ENCODE measurements at regions not wholly inside any gene's neighbourhood (a gene's known extent, or its start where the extent isn't known, plus 50 kb on each side); places are given as distances from the start of the nearest gene placed in this dataset.
"Not testable (repeated sequence)": the region's sequence is repeated elsewhere in the genome, so short reads cannot be mapped to it uniquely, and the experiment has no call there.

DNA sequence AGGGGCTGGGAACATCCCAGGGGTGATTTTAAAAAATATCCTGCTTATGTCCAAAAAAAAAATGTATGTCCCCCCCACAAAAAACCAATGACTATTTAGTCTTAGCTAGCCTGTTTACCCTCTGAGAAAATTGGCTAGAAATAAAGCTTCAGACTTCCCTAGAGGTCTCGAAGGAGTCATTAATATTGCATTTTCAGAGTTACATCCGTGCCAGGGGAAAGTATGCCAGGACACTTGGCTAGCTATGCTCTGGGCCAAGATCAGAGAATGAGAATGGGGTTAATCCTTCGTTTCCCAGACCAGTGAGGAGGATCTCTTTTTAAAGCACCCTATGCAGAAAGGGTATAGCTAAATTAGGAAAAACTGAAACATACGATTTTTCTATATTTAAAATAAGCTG, 183.6 kb downstream of the MC4R start:
- no peak for DNase-seq
- Histone ChIP-seq H3K9me3 (replicated peaks) (no peaks in the 10 kb centered on the region), H3K4me1 (no peaks in the 10 kb centered on the region), H3K36me3 (no peaks in the 10 kb centered on the region), H3K27ac (no peak overlapping the region), H3K27me3 (no peaks in the 10 kb centered on the region), H3K4me3 (no peak overlapping the region)

- Histone ChIP-seq H3K4me3 (no peak overlapping the region), H3K27me3 (no peaks in the 10 kb centered on the region), H3K9me3 (replicated peaks) (no peaks in the 10 kb centered on the region), H3K36me3 (no peaks in the 10 kb centered on the region), H3K4me1 (no peaks in the 10 kb centered on the region), H3K27ac (no peak overlapping the region)
- no peak for DNase-seq
Measured at GRCh38 chr18:60182223-60182622, 190.4 kb downstream of the MC4R start.

DNA sequence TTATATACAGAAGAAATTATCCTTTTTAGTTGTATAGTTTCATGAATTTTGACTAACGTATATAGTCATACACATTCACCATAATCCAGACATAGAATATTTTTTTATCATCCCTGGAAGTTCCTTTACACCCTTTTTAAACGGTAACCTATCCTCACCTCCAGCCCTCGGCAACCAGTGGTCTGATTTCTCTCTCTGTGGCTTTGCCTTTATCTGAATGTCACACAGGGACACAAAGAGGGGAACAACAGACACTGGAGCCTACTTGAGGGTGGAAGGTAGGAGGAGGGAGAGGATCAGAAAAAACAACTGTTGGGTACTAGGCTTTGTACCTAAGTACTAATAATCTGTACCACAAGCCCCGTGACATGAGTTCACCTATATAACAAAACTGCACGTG, 191.9 kb downstream of the MC4R start:
- Histone ChIP-seq H3K4me3 (no peak overlapping the region), H3K27ac (no peak overlapping the region), H3K36me3 (no peaks in the 10 kb centered on the region), H3K4me1 (no peaks in the 10 kb centered on the region), H3K9me3 (replicated peaks) (no peaks in the 10 kb centered on the region), H3K27me3 (no peaks in the 10 kb centered on the region)
- DNase-seq = no peak

GRCh38 chr18:60178224-60178623, 194.4 kb downstream of the MC4R start:
- not testable (repeated sequence) for H3K9me3 ChIP-seq (replicated peaks); DNase-seq; H3K27me3 ChIP-seq; H3K27ac ChIP-seq; H3K36me3 ChIP-seq; H3K4me3 ChIP-seq; H3K4me1 ChIP-seq

GRCh38 chr18:60176259-60176658, 196.3 kb downstream of the MC4R start:
- no peaks in the 10 kb centered on the region for H3K4me1 ChIP-seq
- DNase-seq = no peak
- no peak overlapping the region for H3K4me3 ChIP-seq
- H3K36me3 ChIP-seq = no peaks in the 10 kb centered on the region
- no peaks in the 10 kb centered on the region for H3K27me3 ChIP-seq
- H3K9me3 ChIP-seq (replicated peaks) = no peaks in the 10 kb centered on the region
- no peak overlapping the region for H3K27ac ChIP-seq

DNA sequence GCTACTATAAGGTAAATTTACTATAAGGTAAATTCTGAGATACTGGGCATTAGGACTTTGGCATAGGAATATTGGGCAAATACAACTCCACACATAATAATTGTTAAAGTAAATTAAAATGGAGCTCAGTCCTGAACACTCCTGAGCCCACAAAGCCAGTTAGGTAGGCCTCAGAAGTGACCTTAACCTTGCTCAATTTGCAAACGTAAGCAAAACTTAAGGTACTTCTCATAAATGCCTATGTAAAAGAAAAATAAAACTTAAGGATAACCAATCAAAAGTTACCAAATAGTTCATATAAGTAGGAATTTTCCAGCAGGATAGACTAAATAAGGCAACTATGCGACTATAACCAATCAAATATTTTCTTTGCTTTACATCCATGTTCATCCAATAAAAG, 197.7 kb downstream of the MC4R start:
- Histone ChIP-seq H3K36me3 (no peaks in the 10 kb centered on the region), H3K9me3 (replicated peaks) (no peaks in the 10 kb centered on the region), H3K27ac (no peak overlapping the region), H3K4me3 (no peak overlapping the region), H3K27me3 (no peaks in the 10 kb centered on the region), H3K4me1 (no peaks in the 10 kb centered on the region)
- no peak for DNase-seq

- DNase-seq = no peak
- H3K36me3 ChIP-seq = no peaks in the 10 kb centered on the region
Measured at GRCh38 chr18:60172030-60172429, 200.5 kb downstream of the MC4R start.

DNA sequence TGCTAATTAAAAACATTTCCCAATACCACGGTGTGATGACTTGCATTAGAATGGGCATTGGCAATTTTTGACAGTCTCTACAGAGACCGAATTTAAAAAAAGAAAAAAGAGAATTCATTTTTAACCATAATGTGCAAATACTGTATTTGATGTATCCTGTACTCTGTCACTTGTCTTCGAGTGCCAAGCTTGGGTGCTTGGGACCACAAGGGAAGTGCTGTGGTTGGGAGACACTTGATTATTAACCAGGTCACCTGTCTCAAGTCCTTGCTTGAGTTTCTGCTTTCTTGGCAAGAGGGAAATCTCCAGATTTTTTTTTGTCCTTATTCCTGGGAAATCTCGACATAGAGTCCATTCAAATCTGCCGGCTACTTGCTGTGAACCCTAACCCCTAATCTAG, 209.0 kb downstream of the MC4R start:
- H3K27ac ChIP-seq = no peak overlapping the region
- DNase-seq = no peak
- no peaks in the 10 kb centered on the region for H3K9me3 ChIP-seq (replicated peaks)
- no peak overlapping the region for H3K4me3 ChIP-seq
- no peaks in the 10 kb centered on the region for H3K27me3 ChIP-seq
- no peaks in the 10 kb centered on the region for H3K4me1 ChIP-seq
- H3K36me3 ChIP-seq = no peaks in the 10 kb centered on the region

More at GRCh38 chr18:60172030-60172429, 200.5 kb downstream of the MC4R start:
- H3K27me3 ChIP-seq = no peaks in the 10 kb centered on the region
- H3K4me3 ChIP-seq = no peak overlapping the region
- H3K4me1 ChIP-seq = no peaks in the 10 kb centered on the region
- no peaks in the 10 kb centered on the region for H3K9me3 ChIP-seq (replicated peaks)
- no peak overlapping the region for H3K27ac ChIP-seq

DNA sequence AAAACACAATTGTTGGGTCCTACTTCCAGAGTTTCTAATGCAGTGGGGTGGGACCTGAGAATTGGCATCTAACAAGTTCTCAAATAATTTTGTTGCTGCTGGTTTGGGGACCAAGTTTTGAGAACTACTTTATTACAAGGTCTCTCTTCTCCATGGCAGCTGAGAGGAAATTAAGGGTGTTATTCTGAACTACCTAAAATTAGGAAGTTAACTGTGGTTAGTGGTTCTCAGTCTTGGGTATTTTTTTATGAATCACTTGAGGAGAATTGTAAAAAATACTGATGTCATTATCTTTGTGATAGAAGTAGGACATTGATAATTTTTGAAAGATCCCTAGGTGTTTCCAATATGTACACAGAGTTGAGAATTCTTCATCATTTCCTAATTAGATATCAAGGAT, 210.2 kb downstream of the MC4R start:
- Histone ChIP-seq H3K36me3 (no peaks in the 10 kb centered on the region), H3K4me3 (no peak overlapping the region), H3K4me1 (no peaks in the 10 kb centered on the region), H3K27me3 (no peaks in the 10 kb centered on the region), H3K27ac (no peak overlapping the region), H3K9me3 (replicated peaks) (no peaks in the 10 kb centered on the region)
- no peak for DNase-seq

- Histone ChIP-seq H3K27ac (no peak overlapping the region), H3K27me3 (no peaks in the 10 kb centered on the region), H3K4me3 (no peak overlapping the region), H3K9me3 (replicated peaks) (no peaks in the 10 kb centered on the region), H3K4me1 (no peaks in the 10 kb centered on the region), H3K36me3 (no peaks in the 10 kb centered on the region)
- DNase-seq = no peak
Measured at GRCh38 chr18:60157810-60158209, 214.8 kb downstream of the MC4R start.

DNA sequence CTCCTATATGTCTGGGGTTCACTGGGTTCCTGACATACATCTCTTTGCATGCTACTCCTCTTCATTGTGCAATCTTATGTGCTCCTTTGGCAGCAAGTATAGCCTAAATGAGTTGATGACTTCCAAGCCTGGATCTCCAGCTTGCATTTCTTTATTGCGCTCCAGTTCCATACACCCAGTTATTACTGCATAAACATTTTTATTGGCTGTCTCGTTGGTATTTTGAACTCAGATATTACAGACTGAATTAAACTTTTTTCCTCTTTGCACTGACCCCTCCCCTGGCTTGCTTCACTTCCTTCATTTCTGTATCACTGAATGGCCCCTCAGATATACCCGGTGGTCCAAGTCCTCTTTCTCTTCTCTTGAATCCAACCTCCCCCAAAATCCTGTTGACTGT, 219.2 kb downstream of the MC4R start:
- no peak for DNase-seq
- no peaks in the 10 kb centered on the region for H3K36me3 ChIP-seq
- no peak overlapping the region for H3K27ac ChIP-seq
- no peak overlapping the region for H3K4me3 ChIP-seq
- no peaks in the 10 kb centered on the region for H3K9me3 ChIP-seq (replicated peaks)
- H3K27me3 ChIP-seq = no peaks in the 10 kb centered on the region
- no peaks in the 10 kb centered on the region for H3K4me1 ChIP-seq

DNA sequence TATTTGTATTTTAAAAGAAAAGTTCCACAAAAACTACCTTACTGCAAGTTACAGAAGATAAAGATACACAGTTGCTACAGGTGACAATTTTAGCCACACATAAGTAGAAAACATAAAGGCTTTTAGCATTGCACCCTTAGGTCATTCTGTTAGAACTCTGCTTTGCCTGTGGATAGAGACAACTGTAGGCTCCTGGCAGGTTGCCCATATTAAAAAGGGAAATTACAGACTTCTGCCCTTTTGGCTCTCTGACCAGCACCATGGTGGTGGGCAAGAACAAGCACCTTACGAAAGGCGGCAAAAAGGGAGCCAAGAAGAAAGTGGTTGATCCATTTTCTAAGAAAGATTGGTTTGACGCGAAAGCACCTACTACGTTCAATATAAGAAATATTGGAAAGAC, 223.3 kb downstream of the MC4R start:
- no peaks in the 10 kb centered on the region for H3K36me3 ChIP-seq
- no peak for DNase-seq
- H3K27me3 ChIP-seq = no peaks in the 10 kb centered on the region

GRCh38 chr18:60147323-60147722, 225.3 kb downstream of the MC4R start:
- Histone ChIP-seq H3K4me1 (no peaks in the 10 kb centered on the region), H3K27me3 (no peaks in the 10 kb centered on the region), H3K4me3 (no peak overlapping the region), H3K36me3 (no peaks in the 10 kb centered on the region), H3K9me3 (replicated peaks) (no peaks in the 10 kb centered on the region), H3K27ac (no peak overlapping the region)
- DNase-seq = no peak

More for the DNA sequence above, 223.3 kb downstream of the MC4R start:
- Histone ChIP-seq H3K27ac (no peak overlapping the region), H3K4me1 (no peaks in the 10 kb centered on the region), H3K4me3 (no peak overlapping the region), H3K9me3 (replicated peaks) (no peaks in the 10 kb centered on the region)

DNA sequence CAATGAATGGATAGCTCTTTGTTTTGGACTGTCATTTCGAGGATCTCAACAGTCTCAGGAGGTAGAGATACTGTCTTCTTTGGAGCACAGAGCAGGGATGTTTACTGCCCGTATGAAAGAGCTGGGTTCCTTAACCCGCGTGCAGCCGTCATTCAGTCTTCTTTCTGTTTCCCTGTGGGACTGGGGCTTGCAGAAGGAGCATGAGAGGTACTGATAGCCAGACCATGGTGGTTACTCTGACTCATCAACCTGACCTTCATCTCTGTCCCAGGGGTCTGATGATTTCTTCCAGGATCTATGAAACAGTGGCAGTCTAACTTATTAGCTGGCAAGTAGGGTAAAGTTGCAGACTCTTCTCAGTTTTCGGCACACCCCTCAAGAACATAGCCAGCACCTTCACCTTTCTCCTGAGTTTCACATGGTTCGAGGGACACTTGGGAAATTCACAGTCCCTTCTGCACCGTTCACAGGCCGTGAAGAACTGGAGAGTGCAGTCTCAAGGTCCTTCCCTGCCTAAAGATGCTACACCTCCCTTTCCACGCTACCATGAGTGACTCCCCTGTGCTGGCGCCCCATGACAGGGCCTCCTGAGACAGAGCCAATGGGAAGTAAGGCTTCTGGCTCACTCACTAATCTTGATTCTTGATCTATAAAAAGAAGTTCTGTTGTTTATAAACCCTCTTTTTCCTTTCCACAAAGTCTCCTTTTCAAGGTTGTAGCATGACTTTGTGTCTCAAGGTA, 226.2 kb downstream of the MC4R start:
- Histone ChIP-seq H3K4me3 (no peak overlapping the region), H3K36me3 (no peaks in the 10 kb centered on the region), H3K27me3 (no peaks in the 10 kb centered on the region), H3K9me3 (replicated peaks) (no peaks in the 10 kb centered on the region), H3K27ac (no peak overlapping the region), H3K4me1 (no peaks in the 10 kb centered on the region)
- DNase-seq = no peak

GRCh38 chr18:60145776-60146175, 226.8 kb downstream of the MC4R start:
- Histone ChIP-seq H3K4me1 (no peaks in the 10 kb centered on the region), H3K9me3 (replicated peaks) (no peaks in the 10 kb centered on the region), H3K36me3 (no peaks in the 10 kb centered on the region), H3K27me3 (no peaks in the 10 kb centered on the region), H3K4me3 (no peak overlapping the region), H3K27ac (no peak overlapping the region)
- DNase-seq = no peak

GRCh38 chr18:60134806-60135205, 235.0 kb downstream of the PMAIP1 start:
- no peaks in the 10 kb centered on the region for H3K9me3 ChIP-seq (replicated peaks)
- no peaks in the 10 kb centered on the region for H3K27me3 ChIP-seq
- no peak for DNase-seq
- H3K4me3 ChIP-seq = no peak overlapping the region
- no peaks in the 10 kb centered on the region for H3K36me3 ChIP-seq
- no peaks in the 10 kb centered on the region for H3K4me1 ChIP-seq
- no peak overlapping the region for H3K27ac ChIP-seq
